Neural crest cell (in vitro differentiated cells): ENCODE measurements at regions not wholly inside any gene's neighbourhood (a gene's known extent, or its start where the extent isn't known, plus 50 kb on each side); places are given as distances from the start of the nearest gene placed in this dataset.
A peak's percentile ranks its signal among the peaks of the same experiment; 100 is the strongest.

Source experiments
- DNase-seq: peaks from one replicate; pipeline ENCODE4 v3.0.0; 2021; ENCODE audit warnings: low read depth, mixed read lengths, low spot score
- H3K27ac Mint-ChIP-seq: one replicate; pipeline ENCODE4 v1.8.0; 2021; ENCODE audit warnings: mild to moderate bottlenecking, mixed read lengths; ENCODE audit not compliant: unreplicated experiment
- H3K27me3 Mint-ChIP-seq: 2 replicates; pipeline ENCODE4 v1.8.0; 2021; ENCODE audit warnings: low read depth, mild to moderate bottlenecking, mixed read lengths
- H3K36me3 Mint-ChIP-seq: 2 replicates; pipeline ENCODE4 v1.8.0; 2021; ENCODE audit warnings: low read depth, mild to moderate bottlenecking, mixed read lengths
- H3K4me1 Mint-ChIP-seq: 2 replicates; pipeline ENCODE4 v1.8.0; 2021; ENCODE audit warnings: mixed read lengths
- H3K4me3 Mint-ChIP-seq: one replicate; pipeline ENCODE4 v1.8.0; 2021; ENCODE audit warnings: mild to moderate bottlenecking, mixed read lengths
- H3K9me3 Mint-ChIP-seq: 2 replicates; pipeline ENCODE4 v1.8.0; 2021; ENCODE audit warnings: mixed read lengths
- TF ChIP-seq, protein P1 (sequence below): fragments of 200-600 bp; sonication (generic); conservative IDR thresholded peaks from 2 replicates; pipeline ENCODE4 v1.5.0; 2021; ENCODE audit warnings: antibody characterized with exemption, mild to moderate bottlenecking

DNA sequence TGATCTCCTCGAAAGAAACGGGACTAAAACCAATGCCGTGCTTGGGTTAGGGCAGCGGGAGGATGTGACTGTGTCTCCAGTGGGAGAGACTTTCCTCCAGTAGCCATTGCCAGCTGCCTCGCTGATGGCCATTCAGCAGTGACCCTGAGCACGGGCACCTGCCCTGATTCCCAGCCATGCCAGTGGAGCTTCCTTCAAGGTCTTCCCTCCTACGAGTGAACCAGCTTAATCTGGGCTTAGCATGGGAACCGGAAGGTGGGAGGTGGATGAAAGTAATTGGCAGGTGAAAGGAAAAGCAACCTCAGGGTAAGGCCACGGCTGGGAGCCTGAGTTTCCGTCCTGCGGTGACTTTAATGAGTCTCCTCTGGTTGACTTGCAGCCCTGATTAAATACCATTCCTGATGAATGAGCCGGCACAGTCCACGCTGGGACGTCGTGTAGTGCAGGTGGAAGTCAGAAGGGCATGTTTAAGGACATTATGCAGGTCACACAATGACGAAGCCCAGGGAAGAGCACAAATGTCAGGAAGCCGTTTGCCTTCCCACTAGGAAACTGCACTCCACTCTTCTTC lies 813.5 kb downstream of the QKI start:
- Mint-ChIP-seq H3K4me1 (peaks cover 4% of the 10 kb centered on the region), H3K9me3 (peaks cover 2% of the 10 kb centered on the region), H3K4me3 (no peak overlapping the region), H3K27me3 (no peaks in the 10 kb centered on the region), H3K36me3 (peaks cover 2% of the 10 kb centered on the region), H3K27ac (no peak overlapping the region)
- DNase-seq: no peak
- TF ChIP-seq, protein P1, sequence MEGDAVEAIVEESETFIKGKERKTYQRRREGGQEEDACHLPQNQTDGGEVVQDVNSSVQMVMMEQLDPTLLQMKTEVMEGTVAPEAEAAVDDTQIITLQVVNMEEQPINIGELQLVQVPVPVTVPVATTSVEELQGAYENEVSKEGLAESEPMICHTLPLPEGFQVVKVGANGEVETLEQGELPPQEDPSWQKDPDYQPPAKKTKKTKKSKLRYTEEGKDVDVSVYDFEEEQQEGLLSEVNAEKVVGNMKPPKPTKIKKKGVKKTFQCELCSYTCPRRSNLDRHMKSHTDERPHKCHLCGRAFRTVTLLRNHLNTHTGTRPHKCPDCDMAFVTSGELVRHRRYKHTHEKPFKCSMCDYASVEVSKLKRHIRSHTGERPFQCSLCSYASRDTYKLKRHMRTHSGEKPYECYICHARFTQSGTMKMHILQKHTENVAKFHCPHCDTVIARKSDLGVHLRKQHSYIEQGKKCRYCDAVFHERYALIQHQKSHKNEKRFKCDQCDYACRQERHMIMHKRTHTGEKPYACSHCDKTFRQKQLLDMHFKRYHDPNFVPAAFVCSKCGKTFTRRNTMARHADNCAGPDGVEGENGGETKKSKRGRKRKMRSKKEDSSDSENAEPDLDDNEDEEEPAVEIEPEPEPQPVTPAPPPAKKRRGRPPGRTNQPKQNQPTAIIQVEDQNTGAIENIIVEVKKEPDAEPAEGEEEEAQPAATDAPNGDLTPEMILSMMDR: no peak

DNA sequence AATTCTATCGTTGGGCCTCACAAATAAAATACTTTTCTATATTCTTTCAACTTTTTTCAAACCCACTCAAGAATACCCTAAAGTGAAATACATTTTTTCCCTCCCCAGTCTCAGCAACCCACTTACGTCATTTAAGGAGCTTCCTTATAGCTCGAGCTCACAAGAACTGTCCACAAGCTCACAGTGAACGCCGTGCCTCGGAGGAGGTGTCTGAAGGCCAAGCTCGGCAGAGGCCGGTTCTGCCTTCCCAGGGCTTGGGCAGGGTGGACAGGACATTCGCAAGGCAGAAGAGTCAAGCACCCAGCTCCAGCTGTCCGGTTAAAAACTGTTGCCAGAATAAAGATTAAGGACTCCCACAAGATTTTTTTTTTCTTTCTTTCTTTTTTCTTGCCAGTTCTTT lies 802.3 kb downstream of the QKI start:
- H3K4me3 Mint-ChIP-seq: no peak overlapping the region
- TF ChIP-seq, protein P1: no peak
- peaks cover 13% of the 10 kb centered on the region for H3K9me3 Mint-ChIP-seq
- H3K4me1 Mint-ChIP-seq: peaks cover 27% of the 10 kb centered on the region
- H3K36me3 Mint-ChIP-seq: peaks cover 17% of the 10 kb centered on the region
- no peak for DNase-seq
- H3K27ac Mint-ChIP-seq: no peak overlapping the region
- H3K27me3 Mint-ChIP-seq: no peaks in the 10 kb centered on the region

DNA sequence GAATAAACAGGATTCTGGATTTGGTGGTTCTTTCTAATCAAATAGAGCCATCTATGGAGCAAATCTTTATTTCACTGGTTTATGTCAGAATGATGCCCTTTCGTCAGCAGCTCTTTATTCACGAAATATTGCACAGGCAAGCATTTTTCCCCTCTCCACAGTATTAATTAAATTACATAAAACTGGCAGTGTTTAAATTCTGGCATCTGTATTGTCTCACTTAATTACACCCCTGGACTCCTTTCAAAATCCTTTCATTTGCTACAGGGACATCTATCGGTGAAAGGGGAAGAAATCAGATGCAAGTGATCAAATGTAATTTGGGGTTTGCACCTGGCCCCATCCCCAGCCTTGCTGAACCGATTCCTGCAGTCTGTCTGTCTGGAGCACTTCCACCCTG lies 801.9 kb downstream of the QKI start:
- Mint-ChIP-seq H3K27me3 (no peaks in the 10 kb centered on the region), H3K36me3 (peaks cover 17% of the 10 kb centered on the region), H3K9me3 (peaks cover 13% of the 10 kb centered on the region), H3K4me3 (no peak overlapping the region), H3K4me1 (peaks cover 29% of the 10 kb centered on the region), H3K27ac (no peak overlapping the region)
- no peak for DNase-seq
- TF ChIP-seq, protein P1: no peak

DNA sequence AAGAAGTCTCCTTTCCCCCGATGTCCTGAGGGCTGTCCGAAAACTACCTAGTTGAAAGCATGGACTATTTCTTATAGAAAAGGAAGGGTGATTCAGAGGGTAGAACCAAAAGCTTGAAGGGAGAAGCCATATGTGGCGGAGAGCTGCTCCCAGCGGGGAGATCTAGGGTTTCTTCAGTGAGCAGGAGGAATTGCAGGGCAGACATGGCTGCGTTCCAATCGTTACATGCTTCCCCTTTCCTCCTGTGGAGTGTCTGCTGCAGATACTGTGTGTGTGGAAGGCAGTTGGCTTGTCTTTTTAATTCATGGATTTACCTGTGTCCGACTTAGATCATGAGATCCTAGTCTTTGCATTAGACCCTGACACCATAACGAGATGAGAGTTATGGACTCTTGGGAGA lies 799.5 kb downstream of the QKI start:
- Mint-ChIP-seq H3K27ac (peak overlapping the region; percentile 88), H3K4me3 (no peak overlapping the region), H3K36me3 (peaks cover 17% of the 10 kb centered on the region), H3K9me3 (peaks cover 13% of the 10 kb centered on the region), H3K4me1 (peaks cover 28% of the 10 kb centered on the region), H3K27me3 (no peaks in the 10 kb centered on the region)
- DNase-seq: no peak
- TF ChIP-seq, protein P1: no peak

DNA sequence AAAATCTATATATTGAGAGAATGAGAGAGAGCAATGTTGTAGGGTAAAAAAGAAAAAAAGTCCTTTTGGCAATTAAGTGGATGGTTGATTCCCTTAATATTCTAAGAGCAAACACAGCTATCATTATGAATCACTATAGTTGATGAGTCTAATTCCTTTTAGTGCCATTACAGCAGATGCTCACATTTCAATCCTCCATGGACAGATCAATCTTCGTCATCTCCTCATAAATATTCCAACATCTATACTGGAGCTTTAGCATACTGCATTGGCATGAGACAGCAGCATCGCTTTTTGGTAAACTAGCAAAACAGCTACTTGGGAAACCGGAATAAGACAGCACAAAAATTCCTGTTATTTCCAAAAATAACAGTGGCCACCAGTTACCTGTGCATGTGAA lies 796.7 kb downstream of the QKI start:
- H3K27me3 Mint-ChIP-seq: no peaks in the 10 kb centered on the region
- H3K27ac Mint-ChIP-seq: no peak overlapping the region
- DNase-seq: no peak
- H3K4me3 Mint-ChIP-seq: no peak overlapping the region
- peaks cover 12% of the 10 kb centered on the region for H3K36me3 Mint-ChIP-seq
- peaks cover 8% of the 10 kb centered on the region for H3K9me3 Mint-ChIP-seq
- TF ChIP-seq, protein P1: no peak
- peaks cover 15% of the 10 kb centered on the region for H3K4me1 Mint-ChIP-seq
